Forelimb muscle (tissue), 1 donor: ENCODE measurements at regions not wholly inside any gene's neighbourhood (a gene's known extent, or its start where the extent isn't known, plus 50 kb on each side); places are given as distances from the start of the nearest gene placed in this dataset.
"Not testable (repeated sequence)": the region's sequence is repeated elsewhere in the genome, so short reads cannot be mapped to it uniquely, and the experiment has no call there.

Experiments used
- DNase-seq: peaks from one replicate; pipeline ENCODE4 v3.0.0-alpha.2; 2013; ENCODE audit warnings: low read depth

- no peak for DNase-seq
Measured at GRCh38 chr2:64875368-64875767, 113.8 kb upstream of the SLC1A4 start.

GRCh38 chr2:64876137-64876647 lies 113.0 kb upstream of the SLC1A4 start:
- no peak for DNase-seq

DNA sequence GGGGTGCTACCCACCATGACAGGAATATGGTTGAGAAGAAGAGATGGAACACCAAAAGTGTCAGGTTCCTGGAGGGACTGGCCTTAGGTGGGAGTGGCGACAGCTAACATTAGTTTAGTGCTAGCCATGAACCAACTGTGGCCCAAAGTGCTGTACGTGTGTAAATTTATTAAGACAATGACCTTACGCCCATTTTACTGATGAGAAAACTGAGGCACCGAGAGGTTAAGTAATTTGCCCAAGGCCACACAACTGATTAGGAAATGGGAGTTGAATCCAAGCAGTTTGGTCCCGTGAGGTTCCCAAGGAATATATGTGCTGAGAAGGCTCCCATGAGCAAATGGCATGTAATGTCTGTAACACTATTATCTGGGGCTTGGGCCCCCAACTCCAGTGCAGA lies 109.5 kb upstream of the SLC1A4 start:
- no peak for DNase-seq

DNA sequence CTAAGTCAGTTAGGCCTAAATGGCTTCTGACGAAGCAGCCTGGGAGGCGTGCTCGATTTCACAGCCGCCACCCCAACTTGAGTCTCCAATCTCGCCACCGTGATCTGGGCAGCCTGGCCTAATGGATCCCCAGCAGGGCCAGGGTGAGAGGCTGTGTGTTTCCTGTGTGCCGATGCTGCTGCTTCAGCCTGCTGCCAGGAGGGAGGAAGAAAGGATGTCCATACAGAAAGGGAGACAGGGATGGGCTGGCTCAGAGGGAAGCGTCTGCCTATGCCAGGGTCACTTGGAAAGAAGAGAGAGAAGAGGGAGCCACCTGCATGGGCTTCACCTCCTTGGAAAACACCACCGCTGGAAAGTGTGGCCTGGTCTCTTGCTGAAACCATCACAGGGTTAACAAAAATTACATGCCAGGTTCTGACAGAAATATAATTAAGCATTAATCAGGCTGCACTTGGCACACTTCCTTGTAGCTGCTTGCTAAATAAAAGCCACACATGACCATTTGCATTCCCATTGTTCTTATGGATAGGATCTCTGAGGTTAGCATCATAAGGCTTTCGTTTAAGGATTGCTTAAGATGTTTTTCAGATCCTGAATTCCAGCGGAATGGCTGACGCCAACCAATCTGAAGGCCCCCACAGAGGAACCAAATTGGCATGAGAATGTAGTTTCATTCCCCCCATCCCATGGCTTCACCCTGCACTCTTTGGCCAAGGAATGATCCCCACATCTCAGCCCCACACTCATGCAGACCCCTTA lies 108.8 kb upstream of the SLC1A4 start:
- DNase-seq: no peak

DNA sequence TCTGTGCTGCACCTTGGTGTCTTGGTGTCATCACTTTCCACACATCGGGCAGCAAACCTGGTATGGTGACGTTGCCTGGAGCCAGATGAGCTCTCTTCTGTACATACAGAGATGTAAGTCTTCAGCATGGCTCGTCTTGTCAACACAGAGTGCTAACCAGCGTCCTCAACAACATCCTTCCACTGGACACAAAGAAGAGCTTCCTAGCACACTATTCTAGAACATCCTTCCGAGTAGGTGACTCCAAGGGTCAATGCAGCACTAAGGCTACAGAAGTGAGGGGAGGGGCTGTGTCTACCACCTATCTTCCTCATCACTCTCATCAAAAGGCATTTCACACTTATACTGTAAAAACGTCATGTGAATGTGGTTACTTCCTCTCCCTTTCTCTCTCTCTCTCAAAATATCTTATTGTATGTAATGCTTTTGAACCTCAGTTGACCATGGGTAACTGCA lies 108.1 kb upstream of the SLC1A4 start:
- DNase-seq: no peak

GRCh38 chr2:64887565-64887964 lies 101.6 kb upstream of the SLC1A4 start:
- DNase-seq: no peak

DNA sequence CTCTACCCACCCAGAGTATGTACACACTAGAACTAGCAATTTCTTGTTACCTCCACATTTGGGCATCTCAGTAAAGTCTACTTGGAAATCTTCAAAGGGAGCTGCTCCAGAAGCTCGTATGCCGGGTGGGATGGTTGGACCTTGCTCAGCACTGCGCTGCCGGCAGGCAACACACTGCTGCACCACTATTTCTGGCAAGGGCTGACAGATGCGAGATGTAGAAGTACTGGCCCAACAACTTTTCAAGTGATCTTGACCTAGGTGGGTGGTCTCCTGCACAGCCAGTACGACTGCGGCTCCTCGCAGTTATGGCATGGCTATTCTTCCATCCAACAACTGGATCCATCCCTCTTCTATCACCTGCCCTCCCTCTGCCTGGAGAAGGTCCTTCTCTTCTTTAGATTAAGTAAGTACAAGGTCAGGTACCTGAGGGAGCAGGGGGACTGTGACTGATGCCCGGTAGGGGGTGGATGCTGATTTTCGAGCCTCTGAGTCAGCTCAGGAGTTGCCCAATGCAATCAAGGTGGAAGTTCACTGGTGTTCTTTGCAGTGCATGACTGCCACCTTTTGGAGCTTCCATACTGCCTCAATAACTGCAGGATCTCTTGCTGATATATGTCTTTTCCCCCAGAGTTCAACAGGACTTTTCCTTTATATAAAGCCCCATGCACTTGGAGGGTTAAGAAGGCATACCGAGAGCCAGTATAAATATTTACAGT lies 100.4 kb upstream of the SLC1A4 start:
- no peak for DNase-seq

- no peak for DNase-seq
Measured at GRCh38 chr2:64889803-64890202, 99.4 kb upstream of the SLC1A4 start.

DNA sequence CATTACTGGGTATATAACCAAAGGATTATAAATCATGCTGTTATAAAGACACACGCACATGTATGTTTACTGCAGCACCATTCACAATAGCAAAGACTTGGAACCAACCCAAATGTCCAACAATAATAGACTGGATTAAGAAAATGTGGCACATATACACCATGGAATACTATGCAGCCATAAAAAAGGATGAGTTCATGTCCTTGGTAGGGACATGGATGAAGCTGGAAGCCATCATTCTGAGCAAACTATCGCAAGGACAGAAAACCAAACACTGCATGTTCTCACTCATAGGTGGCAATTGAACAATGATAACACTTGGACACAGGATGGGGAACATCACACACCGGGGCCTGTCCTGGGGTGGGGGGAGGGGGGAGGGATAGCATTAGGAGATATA lies 92.6 kb upstream of the SLC1A4 start:
- DNase-seq: not testable (repeated sequence)

DNA sequence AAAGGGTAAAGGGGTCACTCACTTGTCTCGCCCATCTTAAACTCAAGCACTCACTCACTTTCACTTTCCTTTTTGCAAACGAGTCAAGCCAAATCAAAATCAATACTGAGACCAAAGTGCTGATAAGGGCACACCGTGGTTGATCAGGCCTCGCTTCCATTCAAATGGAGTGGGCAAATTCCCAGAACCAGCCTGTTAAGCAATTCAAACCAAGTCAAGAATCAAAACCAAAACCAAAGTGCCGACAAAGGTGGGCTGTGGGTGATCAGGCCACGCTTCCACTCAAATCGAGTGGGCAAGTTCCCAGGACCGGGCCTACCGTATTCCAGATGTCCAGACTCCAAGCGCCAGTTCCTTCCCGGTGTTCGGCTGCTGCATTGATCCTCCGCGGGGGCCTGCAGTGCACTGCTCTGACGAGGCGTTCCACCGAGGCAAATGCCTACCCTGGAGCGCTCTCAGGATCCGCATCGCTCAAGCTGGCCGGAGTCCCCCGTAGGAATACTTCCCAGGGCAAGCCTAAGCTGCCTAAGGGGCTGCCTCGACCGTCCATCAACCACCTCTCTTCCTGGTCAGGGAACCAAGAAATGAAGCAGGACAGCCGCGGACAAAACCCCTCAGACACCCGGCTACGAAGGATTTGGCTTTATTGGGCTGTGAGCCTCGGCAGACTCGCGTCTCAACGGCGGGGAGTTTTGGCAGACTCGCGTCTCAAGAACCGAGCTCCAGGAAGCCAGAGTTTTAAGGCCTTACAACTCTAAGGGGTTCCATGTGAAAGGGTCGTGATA lies 89.9 kb upstream of the SLC1A4 start:
- DNase-seq: no peak

DNA sequence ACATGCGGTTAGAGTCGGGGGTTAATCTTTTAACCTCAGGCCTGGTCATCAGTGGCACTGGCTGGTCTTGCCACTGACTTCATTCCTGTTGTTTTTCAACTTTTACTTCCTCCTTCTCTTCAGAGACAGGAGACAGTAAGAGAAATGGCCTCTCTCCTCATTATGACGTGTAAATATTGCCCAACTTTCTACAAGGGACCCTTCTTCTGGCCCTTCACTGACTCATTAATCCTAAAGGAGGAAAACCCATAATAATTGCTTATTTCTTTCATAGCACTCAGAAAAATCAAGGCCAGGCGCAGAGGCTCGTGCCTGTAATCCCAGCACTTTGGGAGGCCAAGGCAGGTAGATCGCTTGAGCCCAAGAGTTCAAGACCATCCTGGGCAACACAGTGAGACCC lies 89.3 kb upstream of the SLC1A4 start:
- DNase-seq: not testable (repeated sequence)

DNA sequence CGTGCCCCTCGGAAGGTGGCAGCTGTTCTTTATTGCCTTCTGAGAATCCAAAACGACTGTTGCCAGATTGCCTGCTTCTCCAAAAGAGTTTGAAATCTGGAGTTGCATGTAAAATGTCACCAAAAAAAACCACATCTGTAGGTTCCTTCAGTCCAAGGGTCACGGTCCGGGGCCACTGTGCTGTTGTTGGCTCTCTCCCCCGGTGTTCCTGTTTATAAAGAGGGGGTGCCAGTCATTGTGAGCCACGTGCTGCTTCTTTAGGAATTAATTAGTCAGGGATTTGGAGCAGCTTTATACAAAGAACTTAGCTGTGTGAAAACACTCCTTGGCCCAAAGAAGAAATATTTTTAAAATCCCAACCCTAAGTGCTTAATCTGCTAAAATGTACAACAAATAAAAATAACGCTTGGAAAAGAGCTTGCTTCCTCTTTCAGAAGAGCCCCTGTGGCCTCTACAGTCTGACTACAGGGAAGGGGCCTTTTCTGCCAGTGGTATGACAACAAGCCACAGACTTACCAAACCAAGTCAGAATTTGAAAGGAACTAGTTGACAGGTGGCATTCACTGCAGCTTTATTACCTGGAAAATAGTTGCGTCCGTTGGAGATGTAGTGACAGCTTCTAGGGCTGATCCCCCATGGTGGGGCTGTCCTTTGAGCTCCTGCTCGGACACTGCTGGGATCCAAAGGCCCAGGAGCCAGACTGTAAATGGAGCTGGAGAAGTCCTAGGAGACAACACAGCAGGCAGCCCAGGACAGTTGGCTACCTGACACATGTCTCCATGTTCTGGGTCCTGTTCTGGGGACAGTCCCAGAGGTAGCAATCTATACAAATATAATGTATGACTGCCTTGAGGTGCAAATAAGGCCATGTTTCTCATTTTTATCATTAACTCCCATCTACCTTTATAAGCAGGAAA lies 84.5 kb upstream of the SLC1A4 start:
- DNase-seq: no peak

- no peak for DNase-seq
Measured at GRCh38 chr2:64905338-64906024, 83.7 kb upstream of the SLC1A4 start.

- no peak for DNase-seq
Measured at GRCh38 chr2:64906853-64907536, 82.2 kb upstream of the SLC1A4 start.

- DNase-seq: no peak
Measured at GRCh38 chr2:64908406-64908805, 80.8 kb upstream of the SLC1A4 start.

DNA sequence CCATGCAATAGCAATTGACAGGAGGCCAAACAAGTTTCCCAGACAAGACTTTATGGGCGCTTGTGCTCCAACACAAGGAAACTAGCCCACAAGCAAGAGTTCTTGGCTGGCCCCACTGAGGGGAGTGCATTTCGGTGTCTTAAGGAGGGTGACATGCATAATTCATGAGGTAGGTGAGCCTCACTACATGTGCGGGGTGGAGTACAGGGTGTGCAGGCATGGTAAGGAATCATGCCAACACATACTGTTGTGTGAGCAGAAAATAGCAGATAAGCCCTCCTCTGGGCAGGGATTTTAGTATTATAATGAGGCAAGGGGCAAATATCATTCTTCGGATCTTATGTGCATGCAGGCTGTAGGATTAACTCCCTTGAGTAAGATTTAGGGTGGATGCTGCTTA lies 78.7 kb upstream of the SLC1A4 start:
- no peak for DNase-seq

GRCh38 chr2:64910972-64911433 lies 78.2 kb upstream of the SLC1A4 start:
- DNase-seq: no peak

DNA sequence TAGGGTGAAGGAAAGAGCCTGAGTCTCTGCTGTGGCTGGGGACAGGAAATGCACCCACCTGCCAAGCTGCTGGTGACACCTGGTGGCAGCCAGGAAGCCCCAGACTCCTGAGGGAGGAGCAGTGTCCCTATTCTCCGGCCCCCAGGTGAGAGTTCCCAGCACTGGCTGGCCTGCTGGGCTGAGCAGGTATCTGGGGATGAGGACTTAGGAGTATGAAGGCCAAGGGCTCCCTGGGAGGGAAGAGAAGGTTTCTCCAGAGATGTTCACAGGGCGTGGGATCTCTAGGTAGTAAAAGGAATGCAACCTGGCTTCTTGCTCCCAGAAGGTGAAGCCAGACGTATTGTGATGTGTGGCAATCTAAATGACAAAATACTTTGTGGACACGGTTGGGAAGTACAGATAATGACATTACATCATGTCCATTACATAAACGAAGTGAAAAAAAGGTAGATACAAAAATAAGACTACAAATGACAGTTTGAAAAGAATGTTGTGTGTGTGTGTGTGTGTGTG lies 75.8 kb upstream of the SLC1A4 start:
- no peak for DNase-seq

GRCh38 chr2:64914247-64914646 lies 75.0 kb upstream of the SLC1A4 start:
- DNase-seq: no peak
